ENCODE measurements at regions not wholly inside any gene's neighbourhood (a gene's known extent, or its start where the extent isn't known, plus 50 kb on each side); places are given as distances from the start of the nearest gene placed in this dataset.

DNA sequence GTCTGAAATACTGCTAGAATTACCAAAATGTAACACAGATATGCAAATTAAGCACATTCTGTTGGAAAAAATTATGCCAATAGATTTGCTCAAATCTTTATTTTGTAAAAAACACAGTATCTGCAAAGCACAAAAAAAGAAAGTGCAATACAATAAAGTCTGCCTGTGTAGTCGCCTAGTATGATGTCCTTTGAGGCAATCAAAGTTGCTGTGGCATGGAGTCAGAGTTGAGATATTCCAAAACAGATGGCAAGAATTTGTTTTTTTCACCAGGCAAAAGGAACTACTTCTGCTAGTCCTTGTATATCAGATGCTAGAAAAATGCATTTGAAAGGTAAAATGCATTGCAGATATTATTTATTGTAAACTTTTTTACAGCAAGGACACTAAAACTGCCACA is 531.3 kb upstream of the TMEFF2 start:
- Histone ChIP-seq H3K36me3 (ENCODE audit: low read depth, low read length) (no peaks in the 10 kb centered on the region), H2AFZ (ENCODE audit: low read length) (no peak overlapping the region), H3K79me2 (ENCODE audit: low read length) (no peaks in the 10 kb centered on the region), H3K9me2 (replicated peaks; ENCODE audit: low read length) (no peaks in the 10 kb centered on the region), H3K27me3 (ENCODE audit: low read length) (no peaks in the 10 kb centered on the region), H3K9ac (ENCODE audit: low read length) (no peak overlapping the region), H3K27ac (ENCODE audit: low read length) (no peak overlapping the region), H3K4me1 (ENCODE audit: insufficient read depth, low read length) (no peaks in the 10 kb centered on the region), H4K20me1 (ENCODE audit: low read length) (no peaks in the 10 kb centered on the region), H3K4me2 (ENCODE audit: low read length) (no peak overlapping the region), H3K9me3 (ENCODE audit: low read length) (no peaks in the 10 kb centered on the region), H3K4me3 (ENCODE audit: low read length) (no peak overlapping the region), H3F3A (ENCODE audit: low read length, unreplicated experiment) (no peaks in the 10 kb centered on the region)
- intact Hi-C loops (cut with micrococcal nuclease) = no loop called here
- ChIA-PET CTCF (no interaction called here), POLR2A (ENCODE audit: unreplicated experiment) (no interaction called here)
- ATAC-seq (no peak), DNase-seq (no peak)
- BruUV-seq (replicated peaks) = no TSS peak
- TF ChIP-seq EZH2phosphoT487 (IDR thresholded peaks at IDR 0.05; ENCODE audit: borderline replicate concordance, low read length) (no peak), EZH2 (IDR thresholded peaks at IDR 0.05; ENCODE audit: low read length, unreplicated experiment) (no peak)
- TF ChIP-seq, protein P1, sequence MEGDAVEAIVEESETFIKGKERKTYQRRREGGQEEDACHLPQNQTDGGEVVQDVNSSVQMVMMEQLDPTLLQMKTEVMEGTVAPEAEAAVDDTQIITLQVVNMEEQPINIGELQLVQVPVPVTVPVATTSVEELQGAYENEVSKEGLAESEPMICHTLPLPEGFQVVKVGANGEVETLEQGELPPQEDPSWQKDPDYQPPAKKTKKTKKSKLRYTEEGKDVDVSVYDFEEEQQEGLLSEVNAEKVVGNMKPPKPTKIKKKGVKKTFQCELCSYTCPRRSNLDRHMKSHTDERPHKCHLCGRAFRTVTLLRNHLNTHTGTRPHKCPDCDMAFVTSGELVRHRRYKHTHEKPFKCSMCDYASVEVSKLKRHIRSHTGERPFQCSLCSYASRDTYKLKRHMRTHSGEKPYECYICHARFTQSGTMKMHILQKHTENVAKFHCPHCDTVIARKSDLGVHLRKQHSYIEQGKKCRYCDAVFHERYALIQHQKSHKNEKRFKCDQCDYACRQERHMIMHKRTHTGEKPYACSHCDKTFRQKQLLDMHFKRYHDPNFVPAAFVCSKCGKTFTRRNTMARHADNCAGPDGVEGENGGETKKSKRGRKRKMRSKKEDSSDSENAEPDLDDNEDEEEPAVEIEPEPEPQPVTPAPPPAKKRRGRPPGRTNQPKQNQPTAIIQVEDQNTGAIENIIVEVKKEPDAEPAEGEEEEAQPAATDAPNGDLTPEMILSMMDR (conservative IDR thresholded peaks at IDR 0.05; ENCODE audit: low read depth, low read length) = no peak

DNA sequence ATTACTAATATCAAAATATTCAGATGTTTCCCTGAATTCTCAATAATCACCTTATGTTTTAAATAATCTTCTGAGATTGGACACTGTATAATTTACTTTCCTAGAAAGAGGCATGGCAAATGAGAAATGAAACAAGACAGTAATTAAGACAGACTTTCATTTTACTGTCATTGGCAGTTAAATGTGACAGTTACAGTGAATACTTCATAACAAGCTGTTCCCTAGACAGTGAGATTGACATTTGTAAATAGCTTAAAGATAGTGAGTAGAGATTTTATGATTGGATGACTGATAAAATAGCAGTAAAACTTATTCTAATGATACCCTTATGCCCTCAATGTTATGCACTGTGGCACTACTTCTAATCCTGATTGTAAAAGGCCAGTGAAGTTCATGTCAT is 524.9 kb upstream of the TMEFF2 start:
- no peak overlapping the region for H3K9ac ChIP-seq (ENCODE audit: low read length)
- CTCF ChIA-PET = no interaction called here
- H3K9me2 ChIP-seq (replicated peaks; ENCODE audit: low read length) = no peaks in the 10 kb centered on the region
- TF ChIP-seq, protein P1 (conservative IDR thresholded peaks at IDR 0.05; ENCODE audit: low read depth, low read length) = no peak
- TF ChIP-seq EZH2phosphoT487 (IDR thresholded peaks at IDR 0.05; ENCODE audit: borderline replicate concordance, low read length) (no peak), EZH2 (IDR thresholded peaks at IDR 0.05; ENCODE audit: low read length, unreplicated experiment) (no peak)
- no peak overlapping the region for H2AFZ ChIP-seq (ENCODE audit: low read length)
- no peaks in the 10 kb centered on the region for H3F3A ChIP-seq (ENCODE audit: low read length, unreplicated experiment)
- H3K4me2 ChIP-seq (ENCODE audit: low read length) = no peak overlapping the region
- H3K9me3 ChIP-seq (ENCODE audit: low read length) = no peaks in the 10 kb centered on the region
- no peaks in the 10 kb centered on the region for H3K27me3 ChIP-seq (ENCODE audit: low read length)
- no peak overlapping the region for H3K4me3 ChIP-seq (ENCODE audit: low read length)
- no peaks in the 10 kb centered on the region for H3K79me2 ChIP-seq (ENCODE audit: low read length)
- intact Hi-C loops (cut with micrococcal nuclease) = loop anchor here (10.0 kb wide), 1 partner anchor 525 kb away; the partner anchor contains the start of gene TMEFF2
- ATAC-seq = no peak
- H3K36me3 ChIP-seq (ENCODE audit: low read depth, low read length) = no peaks in the 10 kb centered on the region
- no peaks in the 10 kb centered on the region for H3K4me1 ChIP-seq (ENCODE audit: insufficient read depth, low read length)
- DNase-seq = no peak
- H4K20me1 ChIP-seq (ENCODE audit: low read length) = no peaks in the 10 kb centered on the region
- POLR2A ChIA-PET (ENCODE audit: unreplicated experiment) = no interaction called here
- no TSS peak for BruUV-seq (replicated peaks)
- no peak overlapping the region for H3K27ac ChIP-seq (ENCODE audit: low read length)

DNA sequence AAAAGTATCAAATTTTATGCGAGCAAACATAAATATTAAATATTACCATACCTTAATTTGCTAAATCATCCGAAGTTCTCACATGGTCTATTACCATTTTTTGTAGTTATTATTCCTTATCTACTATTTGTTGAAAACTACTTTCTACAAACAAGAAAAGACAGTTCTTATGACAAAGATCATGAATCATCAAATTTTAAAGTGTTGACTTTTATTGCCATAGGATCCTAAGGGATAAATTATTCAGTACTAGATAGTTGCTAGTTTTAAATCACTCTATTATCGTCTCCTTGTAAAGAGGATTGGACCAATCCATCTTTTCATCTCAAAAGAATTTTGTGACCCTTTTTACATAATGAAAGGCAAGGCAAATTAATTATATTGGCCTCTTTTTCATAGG is 523.6 kb upstream of the TMEFF2 start:
- no peak overlapping the region for H3K4me2 ChIP-seq (ENCODE audit: low read length)
- no peaks in the 10 kb centered on the region for H3F3A ChIP-seq (ENCODE audit: low read length, unreplicated experiment)
- CTCF ChIA-PET = no interaction called here
- no peaks in the 10 kb centered on the region for H3K9me2 ChIP-seq (replicated peaks; ENCODE audit: low read length)
- TF ChIP-seq, protein P1 (conservative IDR thresholded peaks at IDR 0.05; ENCODE audit: low read depth, low read length) = no peak
- TF ChIP-seq EZH2phosphoT487 (IDR thresholded peaks at IDR 0.05; ENCODE audit: borderline replicate concordance, low read length) (no peak), EZH2 (IDR thresholded peaks at IDR 0.05; ENCODE audit: low read length, unreplicated experiment) (no peak)
- no peaks in the 10 kb centered on the region for H3K4me1 ChIP-seq (ENCODE audit: insufficient read depth, low read length)
- H3K9me3 ChIP-seq (ENCODE audit: low read length) = no peaks in the 10 kb centered on the region
- no peaks in the 10 kb centered on the region for H3K27me3 ChIP-seq (ENCODE audit: low read length)
- POLR2A ChIA-PET (ENCODE audit: unreplicated experiment) = no interaction called here
- H2AFZ ChIP-seq (ENCODE audit: low read length) = no peak overlapping the region
- DNase-seq (peak; percentile 6), ATAC-seq (peak; percentile 50)
- no peaks in the 10 kb centered on the region for H3K79me2 ChIP-seq (ENCODE audit: low read length)
- no peak overlapping the region for H3K27ac ChIP-seq (ENCODE audit: low read length)
- no peaks in the 10 kb centered on the region for H4K20me1 ChIP-seq (ENCODE audit: low read length)
- no TSS peak for BruUV-seq (replicated peaks)
- intact Hi-C loops (cut with micrococcal nuclease) = loop anchor here (10.0 kb wide), 1 partner anchor 524 kb away; the partner anchor contains the start of gene TMEFF2
- no peak overlapping the region for H3K4me3 ChIP-seq (ENCODE audit: low read length)
- H3K9ac ChIP-seq (ENCODE audit: low read length) = no peak overlapping the region
- H3K36me3 ChIP-seq (ENCODE audit: low read depth, low read length) = no peaks in the 10 kb centered on the region
